Activated CD8-positive, alpha-beta T cell treated with anti-CD3 and anti-CD28 coated beads, Interleukin-2, amount 10 ng/mL, durations not matched to agents 7 days and 5 days (primary cell): ENCODE measurements at regions not wholly inside any gene's neighbourhood (a gene's known extent, or its start where the extent isn't known, plus 50 kb on each side); places are given as distances from the start of the nearest gene placed in this dataset.

ENCODE experiments used
- ATAC-seq: fragments of 150-1000 bp; cut with Tn5 transposase; one replicate; pipeline ENCODE4 v1.10.0; 2021; ENCODE audit warnings: moderate library complexity
- CTCF ChIA-PET: fragments of 350-600 bp; sonication (Branson Sonifier 250); formaldehyde crosslinking; loops from one replicate; lab custom pipeline; 2021; ENCODE audit warnings: antibody characterized with exemption; lab: Charles Lee
- POLR2A ChIA-PET: fragments of 350-600 bp; sonication (Branson Sonifier 250); formaldehyde crosslinking; loops from one replicate; lab custom pipeline; 2021; ENCODE audit warnings: antibody characterized with exemption; lab: Charles Lee
- DNase-seq: peaks from one replicate; pipeline ENCODE4 v3.0.0-alpha.2; 2020
- H3K27ac Mint-ChIP-seq: one replicate; pipeline ENCODE4 v1.8.0; 2021; ENCODE audit warnings: mild to moderate bottlenecking, mixed read lengths
- H3K27me3 Mint-ChIP-seq: one replicate; pipeline ENCODE4 v1.8.0; 2021; ENCODE audit warnings: low read depth, mixed read lengths
- H3K36me3 Mint-ChIP-seq: one replicate; pipeline ENCODE4 v1.8.0; 2021; ENCODE audit warnings: low read depth, mixed read lengths
- H3K4me1 Mint-ChIP-seq: one replicate; pipeline ENCODE4 v1.8.0; 2021; ENCODE audit warnings: low read depth, mixed read lengths
- H3K4me3 Mint-ChIP-seq: one replicate; pipeline ENCODE4 v1.8.0; 2021; ENCODE audit warnings: mild to moderate bottlenecking, mixed read lengths
- H3K9me3 Mint-ChIP-seq: one replicate; pipeline ENCODE4 v1.8.0; 2022; ENCODE audit warnings: mixed read lengths; ENCODE audit not compliant: insufficient read depth

DNA sequence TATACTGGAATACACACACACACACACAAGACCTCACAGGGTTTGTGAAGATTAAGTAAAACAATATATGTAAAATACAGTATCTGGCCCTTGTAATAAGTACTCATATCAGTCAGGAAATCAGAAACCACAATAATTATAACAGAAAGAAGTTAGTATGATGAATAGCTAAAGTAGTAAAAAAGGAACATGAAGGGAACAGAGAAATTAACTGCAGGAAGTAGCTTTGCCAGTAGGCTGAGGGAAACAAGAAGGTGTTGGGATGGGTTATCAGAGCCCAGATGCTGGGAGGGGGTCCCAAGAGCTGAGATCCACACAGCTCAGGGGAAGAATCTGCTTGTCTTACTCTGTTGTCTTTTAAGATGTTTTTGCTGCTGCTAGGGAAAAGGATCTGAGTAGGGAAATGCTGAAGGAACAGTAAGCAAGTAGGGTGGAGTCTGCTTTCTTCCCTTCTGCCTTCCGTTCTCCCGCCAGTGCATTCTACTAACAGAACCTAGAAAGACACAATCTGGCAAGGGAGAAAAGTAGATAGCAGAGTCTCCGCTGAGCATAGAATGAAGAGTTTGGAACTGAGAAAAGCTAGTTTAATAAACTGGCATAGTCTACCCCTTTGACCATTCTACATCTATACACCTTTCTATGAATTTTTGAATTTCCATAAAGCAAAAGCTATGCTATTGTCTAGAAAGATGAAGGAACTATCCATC, 55.3 kb upstream of the ALDH1A1 start:
- ATAC-seq (no peak), DNase-seq (no peak)
- Mint-ChIP-seq H3K4me1 (no peaks in the 10 kb centered on the region), H3K27me3 (peaks cover 12% of the 10 kb centered on the region), H3K4me3 (no peak overlapping the region), H3K27ac (no peak overlapping the region), H3K9me3 (no peaks in the 10 kb centered on the region), H3K36me3 (no peaks in the 10 kb centered on the region)
- POLR2A ChIA-PET, result no interaction called here
- CTCF ChIA-PET, result no interaction called here

DNA sequence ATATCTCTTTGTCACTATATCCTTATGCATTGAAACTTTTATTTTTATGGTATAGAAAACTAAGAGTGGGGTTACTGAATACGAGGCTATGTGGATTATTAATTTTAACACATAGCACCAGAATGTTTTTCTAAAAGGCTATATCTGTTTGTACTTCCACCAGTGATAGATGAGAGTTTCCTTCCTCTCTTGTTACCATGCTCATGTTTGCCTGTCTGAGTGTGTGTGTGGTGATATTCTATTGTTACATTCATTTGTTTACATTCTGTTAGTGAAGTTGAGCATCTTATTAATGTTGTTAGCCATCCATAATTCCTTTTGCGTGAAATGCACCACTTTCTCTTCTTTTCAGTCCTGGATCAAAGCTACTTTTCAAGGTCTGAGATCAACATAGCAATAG, 54.1 kb upstream of the ALDH1A1 start:
- CTCF ChIA-PET, result no interaction called here
- no peak for DNase-seq

More for the DNA sequence above, 54.1 kb upstream of the ALDH1A1 start:
- H3K4me3 Mint-ChIP-seq, result no peak overlapping the region
- H3K4me1 Mint-ChIP-seq, result no peaks in the 10 kb centered on the region
- H3K27me3 Mint-ChIP-seq, result peaks cover 14% of the 10 kb centered on the region
- POLR2A ChIA-PET, result no interaction called here
- H3K36me3 Mint-ChIP-seq, result no peaks in the 10 kb centered on the region
- H3K9me3 Mint-ChIP-seq, result no peaks in the 10 kb centered on the region
- no peak for ATAC-seq
- H3K27ac Mint-ChIP-seq, result no peak overlapping the region
